Nephron (organoid): ENCODE measurements at regions not wholly inside any gene's neighbourhood (a gene's known extent, or its start where the extent isn't known, plus 50 kb on each side); places are given as distances from the start of the nearest gene placed in this dataset.

Experiments used
- H3K27ac Mint-ChIP-seq, 3 experiments: 2 replicates each; pipeline ENCODE4 v1.8.0; 2020; ENCODE audit warnings: mixed read lengths in 3 of 3, mild to moderate bottlenecking in 2 of 3, moderate library complexity in 1 of 3
- H3K27me3 Mint-ChIP-seq: 2 replicates; pipeline ENCODE4 v1.8.0; 2021; ENCODE audit warnings: low read depth, mild to moderate bottlenecking, moderate library complexity, mixed read lengths
- H3K36me3 Mint-ChIP-seq: 2 replicates; pipeline ENCODE4 v1.8.0; 2020; ENCODE audit warnings: low read depth, mixed read lengths
- H3K4me1 Mint-ChIP-seq: 2 replicates; pipeline ENCODE4 v1.8.0; 2020; ENCODE audit warnings: mixed read lengths
- H3K4me3 Mint-ChIP-seq, 3 experiments: 2 replicates each; pipeline ENCODE4 v1.8.0; 2020; ENCODE audit warnings: mild to moderate bottlenecking in 3 of 3, mixed read lengths in 3 of 3, moderate library complexity in 2 of 3
- H3K9me3 Mint-ChIP-seq: 2 replicates; pipeline ENCODE4 v1.8.0; 2020; ENCODE audit warnings: mixed read lengths
- TF ChIP-seq, protein P1 (sequence below), 3 experiments: fragments of 200-600 bp; sonication (generic); IDR thresholded peaks; one replicate each; pipeline ENCODE4 v1.5.0; 2021; ENCODE audit warnings: antibody characterized with exemption in 3 of 3; ENCODE audit not compliant: unreplicated experiment in 3 of 3

DNA sequence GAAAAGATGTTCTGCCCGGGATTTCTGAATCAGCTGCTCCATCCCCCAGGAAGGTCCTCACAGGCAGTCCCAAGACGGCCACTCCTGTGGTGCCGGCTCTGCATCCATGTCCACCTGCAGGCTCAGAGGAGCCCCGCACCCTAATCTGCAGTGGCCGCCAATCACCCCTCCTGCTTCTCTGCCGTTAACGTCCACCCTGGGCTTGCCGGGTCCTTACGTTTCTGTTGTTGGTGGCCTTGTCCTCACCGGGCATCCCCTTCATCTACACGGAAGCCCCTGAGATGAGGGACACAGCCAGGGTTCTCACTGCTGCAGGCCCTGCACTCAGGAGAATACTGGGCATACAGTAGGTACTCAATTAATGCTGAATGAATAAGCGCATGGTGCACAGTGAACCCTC lies 131.5 kb upstream of the SNTG2 start:
- TF ChIP-seq, protein P1, sequence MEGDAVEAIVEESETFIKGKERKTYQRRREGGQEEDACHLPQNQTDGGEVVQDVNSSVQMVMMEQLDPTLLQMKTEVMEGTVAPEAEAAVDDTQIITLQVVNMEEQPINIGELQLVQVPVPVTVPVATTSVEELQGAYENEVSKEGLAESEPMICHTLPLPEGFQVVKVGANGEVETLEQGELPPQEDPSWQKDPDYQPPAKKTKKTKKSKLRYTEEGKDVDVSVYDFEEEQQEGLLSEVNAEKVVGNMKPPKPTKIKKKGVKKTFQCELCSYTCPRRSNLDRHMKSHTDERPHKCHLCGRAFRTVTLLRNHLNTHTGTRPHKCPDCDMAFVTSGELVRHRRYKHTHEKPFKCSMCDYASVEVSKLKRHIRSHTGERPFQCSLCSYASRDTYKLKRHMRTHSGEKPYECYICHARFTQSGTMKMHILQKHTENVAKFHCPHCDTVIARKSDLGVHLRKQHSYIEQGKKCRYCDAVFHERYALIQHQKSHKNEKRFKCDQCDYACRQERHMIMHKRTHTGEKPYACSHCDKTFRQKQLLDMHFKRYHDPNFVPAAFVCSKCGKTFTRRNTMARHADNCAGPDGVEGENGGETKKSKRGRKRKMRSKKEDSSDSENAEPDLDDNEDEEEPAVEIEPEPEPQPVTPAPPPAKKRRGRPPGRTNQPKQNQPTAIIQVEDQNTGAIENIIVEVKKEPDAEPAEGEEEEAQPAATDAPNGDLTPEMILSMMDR (IDR thresholded peaks at IDR 0.05; ENCODE audit: unreplicated experiment in 3 of 3), result no peak
- no peaks in the 10 kb centered on the region for H3K36me3 Mint-ChIP-seq

GRCh38 chr2:817336-818015 lies 133.2 kb upstream of the SNTG2 start:
- no peaks in the 10 kb centered on the region for H3K36me3 Mint-ChIP-seq
- no peak overlapping the region for H3K4me3 Mint-ChIP-seq
- H3K27ac Mint-ChIP-seq, result no peak overlapping the region
- no peaks in the 10 kb centered on the region for H3K4me1 Mint-ChIP-seq
- H3K27me3 Mint-ChIP-seq, result no peaks in the 10 kb centered on the region
- peaks cover 2% of the 10 kb centered on the region for H3K9me3 Mint-ChIP-seq
- TF ChIP-seq, protein P1 (IDR thresholded peaks at IDR 0.05; ENCODE audit: unreplicated experiment in 3 of 3), result no peak

More for the DNA sequence above, 131.5 kb upstream of the SNTG2 start:
- Mint-ChIP-seq H3K4me1 (no peaks in the 10 kb centered on the region), H3K9me3 (peaks cover 2% of the 10 kb centered on the region), H3K4me3 (no peak overlapping the region), H3K27me3 (peaks cover 4% of the 10 kb centered on the region), H3K27ac (no peak overlapping the region)

GRCh38 chr2:816278-816677 lies 134.4 kb upstream of the SNTG2 start:
- H3K4me3 Mint-ChIP-seq, result no peak overlapping the region
- no peaks in the 10 kb centered on the region for H3K4me1 Mint-ChIP-seq
- H3K9me3 Mint-ChIP-seq, result peaks cover 2% of the 10 kb centered on the region
- no peaks in the 10 kb centered on the region for H3K36me3 Mint-ChIP-seq
- no peak overlapping the region for H3K27ac Mint-ChIP-seq
- TF ChIP-seq, protein P1 (IDR thresholded peaks at IDR 0.05; ENCODE audit: unreplicated experiment in 3 of 3), result no peak
- no peaks in the 10 kb centered on the region for H3K27me3 Mint-ChIP-seq

GRCh38 chr2:810397-810796 lies 133.2 kb upstream of the TMEM18 start:
- no peaks in the 10 kb centered on the region for H3K27me3 Mint-ChIP-seq
- no peaks in the 10 kb centered on the region for H3K36me3 Mint-ChIP-seq
- no peak overlapping the region for H3K4me3 Mint-ChIP-seq
- H3K4me1 Mint-ChIP-seq, result no peaks in the 10 kb centered on the region
- H3K27ac Mint-ChIP-seq, result no peak overlapping the region
- TF ChIP-seq, protein P1 (IDR thresholded peaks at IDR 0.05; ENCODE audit: unreplicated experiment in 3 of 3), result no peak
- H3K9me3 Mint-ChIP-seq, result no peaks in the 10 kb centered on the region

- no peaks in the 10 kb centered on the region for H3K9me3 Mint-ChIP-seq
- no peaks in the 10 kb centered on the region for H3K4me1 Mint-ChIP-seq
- TF ChIP-seq, protein P1 (IDR thresholded peaks at IDR 0.05; ENCODE audit: unreplicated experiment in 3 of 3), result no peak
- no peak overlapping the region for H3K27ac Mint-ChIP-seq
- H3K27me3 Mint-ChIP-seq, result no peaks in the 10 kb centered on the region
- H3K36me3 Mint-ChIP-seq, result no peaks in the 10 kb centered on the region
- H3K4me3 Mint-ChIP-seq, result no peak overlapping the region
Observed at GRCh38 chr2:807300-807699, 130.1 kb upstream of the TMEM18 start.

DNA sequence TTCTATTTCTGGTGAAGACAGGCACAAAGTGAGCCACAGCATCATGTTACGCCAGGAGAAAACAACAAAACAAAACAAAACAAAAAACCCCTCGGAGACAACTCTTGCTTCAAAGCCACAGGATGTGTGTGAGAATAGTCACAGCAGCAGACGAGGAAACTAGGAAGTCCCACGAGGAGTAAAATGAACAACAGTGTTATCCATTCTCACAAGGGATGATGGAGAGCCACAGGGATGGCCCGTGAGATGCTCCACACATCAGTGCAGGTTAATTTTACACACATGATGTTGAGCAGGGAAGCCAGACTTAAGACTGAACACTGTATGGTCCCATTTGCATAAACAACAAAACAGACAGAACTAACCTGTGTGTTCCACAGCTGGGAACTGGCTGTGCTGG lies 128.5 kb upstream of the TMEM18 start:
- H3K27me3 Mint-ChIP-seq, result no peaks in the 10 kb centered on the region
- no peaks in the 10 kb centered on the region for H3K36me3 Mint-ChIP-seq
- H3K4me3 Mint-ChIP-seq, result no peak overlapping the region
- no peaks in the 10 kb centered on the region for H3K9me3 Mint-ChIP-seq
- no peaks in the 10 kb centered on the region for H3K4me1 Mint-ChIP-seq
- no peak overlapping the region for H3K27ac Mint-ChIP-seq
- TF ChIP-seq, protein P1 (IDR thresholded peaks at IDR 0.05; ENCODE audit: unreplicated experiment in 3 of 3), result no peak
